HG03103 (cell line): ENCODE measurements at regions not wholly inside any gene's neighbourhood (a gene's known extent, or its start where the extent isn't known, plus 50 kb on each side); places are given as distances from the start of the nearest gene placed in this dataset.
"Not testable (repeated sequence)": the region's sequence is repeated elsewhere in the genome, so short reads cannot be mapped to it uniquely, and the experiment has no call there.

ENCODE experiments used
- ATAC-seq: cut with Tn5 transposase; IDR thresholded peaks from one replicate; pipeline ENCODE4 v1.9.1; 2021; ENCODE audit warnings: low read depth; ENCODE audit not compliant: unreplicated experiment

DNA sequence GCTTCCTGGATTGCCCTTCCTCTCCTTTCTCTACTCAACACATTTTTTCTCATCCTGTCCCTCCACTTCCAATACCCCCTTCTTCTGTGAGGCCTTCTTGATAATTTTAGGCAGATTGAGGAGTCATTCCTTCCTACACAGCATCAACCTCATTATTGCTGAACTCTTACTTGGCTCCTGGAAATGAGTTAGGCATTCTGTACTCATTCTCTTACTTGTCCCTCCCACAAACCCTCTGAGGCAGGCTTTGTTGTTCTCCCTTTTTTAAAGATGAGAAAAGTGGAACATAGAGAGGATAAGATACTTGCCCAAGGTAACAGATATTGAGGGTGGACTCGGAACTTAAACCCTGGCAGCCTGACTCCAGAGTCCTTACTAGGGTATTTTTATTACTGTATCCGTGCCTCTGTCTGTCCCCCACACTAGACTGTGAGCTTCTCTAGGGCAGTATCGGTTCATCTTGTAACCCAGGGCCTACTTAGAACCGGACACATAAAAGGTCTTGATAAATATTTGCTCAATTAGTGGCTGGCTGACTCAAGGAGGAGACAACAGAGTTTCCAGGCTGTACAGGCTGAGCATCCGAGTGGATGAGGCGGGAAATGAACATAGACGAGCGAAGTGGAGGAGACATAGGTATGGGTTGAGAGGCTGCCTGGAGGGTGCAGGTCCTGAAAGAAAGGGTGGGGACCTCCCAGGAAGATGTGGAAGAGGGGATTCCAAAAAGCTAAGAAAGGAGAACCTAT, 148.7 kb upstream of the ATP2B2 start:
- ATAC-seq: no peak

DNA sequence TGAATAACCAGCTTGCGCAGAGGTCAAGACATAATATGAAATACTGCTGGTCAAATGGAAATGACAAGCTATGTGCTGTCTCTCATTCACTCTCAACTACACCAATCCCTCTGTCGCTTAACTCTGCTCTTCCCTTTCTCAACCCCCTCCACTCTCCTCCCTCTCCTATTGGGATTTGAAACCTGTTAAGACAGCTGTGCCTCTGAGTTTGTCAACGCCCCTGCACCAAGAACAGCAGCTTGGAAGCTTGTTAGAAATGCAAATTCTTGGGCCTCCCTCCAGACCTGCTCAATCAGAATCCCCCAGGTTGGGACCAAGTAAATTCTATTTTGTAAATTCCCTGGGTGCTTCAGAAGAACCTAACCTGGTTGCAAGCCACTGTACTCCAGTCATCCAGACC, 149.7 kb upstream of the ATP2B2 start:
- ATAC-seq: no peak

DNA sequence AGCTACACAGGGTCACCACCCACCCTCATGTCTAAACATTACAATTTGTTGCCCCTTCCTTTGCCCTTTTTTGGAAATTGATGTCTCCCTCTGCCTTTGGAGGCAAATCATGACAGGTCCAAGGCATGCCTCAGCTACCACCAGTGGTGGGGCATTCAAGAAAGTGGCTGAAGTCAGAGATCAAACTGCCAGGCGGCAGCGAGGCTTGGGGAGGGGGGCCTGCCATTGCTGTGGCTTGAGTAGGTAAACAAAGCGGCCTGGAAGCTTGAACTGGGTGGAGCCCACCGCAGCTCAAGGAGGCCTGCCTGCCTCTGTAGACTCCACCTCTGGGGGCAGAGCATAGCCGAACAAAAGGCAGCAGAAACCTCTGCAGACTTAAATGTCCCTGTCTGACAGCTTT, 152.0 kb upstream of the ATP2B2 start:
- ATAC-seq: not testable (repeated sequence)

DNA sequence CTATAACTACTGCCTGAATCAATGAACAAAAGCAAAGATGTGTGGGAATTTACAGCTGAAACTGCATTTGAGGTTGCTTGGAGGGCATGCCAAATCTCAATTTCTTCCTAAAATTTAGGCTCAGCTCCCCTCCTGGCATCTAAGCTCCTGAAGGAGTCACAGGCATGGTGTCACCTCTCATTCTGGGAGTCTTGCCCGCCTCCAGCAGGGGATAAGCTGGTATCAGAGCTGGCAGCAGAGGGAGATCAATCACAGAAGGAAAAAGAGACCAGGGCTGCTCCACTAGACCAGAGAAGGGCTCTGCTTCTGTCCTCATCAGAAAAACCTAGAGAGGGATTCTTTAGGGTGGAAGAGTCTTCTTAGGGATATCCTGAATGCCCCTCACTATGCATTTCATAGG, 150.4 kb upstream of the SLC6A11 start:
- ATAC-seq: no peak

DNA sequence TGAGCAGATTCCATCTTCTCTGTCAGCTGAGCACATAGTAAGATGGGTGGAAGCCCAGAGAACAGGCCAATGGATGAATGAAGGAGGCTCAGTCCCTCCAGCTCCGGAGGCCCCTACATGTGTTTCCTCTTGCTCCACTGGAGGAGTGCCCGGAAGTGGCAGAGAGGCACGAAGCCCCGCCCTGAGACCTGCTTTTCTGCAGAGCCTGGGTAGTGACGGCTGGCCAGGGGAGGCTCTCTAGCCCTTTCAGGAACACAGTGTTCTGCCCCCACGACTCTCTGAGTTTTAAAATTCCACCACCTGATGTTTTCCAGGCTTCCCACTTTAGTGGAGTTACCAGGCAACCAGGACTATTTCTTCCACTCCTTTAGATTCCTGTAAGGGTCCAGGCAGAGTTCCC, 149.4 kb upstream of the SLC6A11 start:
- ATAC-seq: no peak

- ATAC-seq: no peak
Measured at GRCh38 chr3:10667269-10667668, 148.8 kb upstream of the SLC6A11 start.

- ATAC-seq: no peak
Measured at GRCh38 chr3:10667901-10668476, 148.0 kb upstream of the SLC6A11 start.

DNA sequence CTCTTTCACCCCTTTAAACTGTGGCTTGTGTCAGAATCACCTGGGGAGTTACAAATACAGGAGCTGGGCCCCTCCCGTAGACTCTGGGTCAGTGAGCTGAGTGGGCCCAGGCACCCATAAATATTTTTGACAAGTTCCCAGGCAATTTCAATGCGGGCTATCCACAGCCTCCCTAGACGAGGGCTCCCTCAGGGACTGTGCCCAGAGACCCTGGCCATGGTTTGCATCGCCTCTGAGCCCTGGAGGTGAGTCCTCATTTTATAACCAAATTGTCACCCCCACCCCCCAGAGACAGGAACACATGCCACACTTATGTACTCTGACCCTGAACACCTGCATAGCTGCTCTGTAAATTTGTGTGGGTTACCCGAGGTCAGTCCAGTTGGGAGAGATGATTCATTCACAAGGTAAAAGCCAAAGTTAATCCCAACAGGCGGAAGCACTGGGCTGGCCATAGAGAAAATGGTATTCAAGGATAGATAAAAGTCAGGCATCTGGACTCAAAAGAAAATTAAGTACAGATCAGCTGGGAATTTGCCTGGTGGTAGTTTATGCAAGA, 146.5 kb upstream of the SLC6A11 start:
- ATAC-seq: no peak

DNA sequence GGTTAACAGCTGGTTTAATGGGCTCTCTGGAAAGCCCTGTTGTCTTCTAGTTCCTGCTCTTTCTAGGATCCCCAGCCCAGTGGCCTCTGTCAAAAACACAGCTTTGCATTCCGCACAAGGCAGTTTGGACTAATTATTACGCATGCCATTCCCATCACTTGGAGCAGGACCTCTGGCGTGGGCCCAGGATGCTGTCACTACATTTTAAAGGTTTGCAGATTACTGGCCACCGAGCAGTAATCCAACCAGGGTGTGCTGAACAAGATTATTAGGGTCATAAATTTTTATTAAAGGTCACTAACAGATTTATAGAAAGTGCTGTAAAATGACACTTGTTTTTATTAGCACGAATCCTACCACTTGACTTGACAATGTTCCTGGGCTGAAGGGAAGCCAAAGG, 143.6 kb upstream of the SLC6A11 start:
- ATAC-seq: no peak

GRCh38 chr3:10674578-10674977, 141.4 kb upstream of the SLC6A11 start:
- ATAC-seq: no peak

- ATAC-seq: no peak
Measured at GRCh38 chr3:10676905-10677304, 139.1 kb upstream of the SLC6A11 start.

DNA sequence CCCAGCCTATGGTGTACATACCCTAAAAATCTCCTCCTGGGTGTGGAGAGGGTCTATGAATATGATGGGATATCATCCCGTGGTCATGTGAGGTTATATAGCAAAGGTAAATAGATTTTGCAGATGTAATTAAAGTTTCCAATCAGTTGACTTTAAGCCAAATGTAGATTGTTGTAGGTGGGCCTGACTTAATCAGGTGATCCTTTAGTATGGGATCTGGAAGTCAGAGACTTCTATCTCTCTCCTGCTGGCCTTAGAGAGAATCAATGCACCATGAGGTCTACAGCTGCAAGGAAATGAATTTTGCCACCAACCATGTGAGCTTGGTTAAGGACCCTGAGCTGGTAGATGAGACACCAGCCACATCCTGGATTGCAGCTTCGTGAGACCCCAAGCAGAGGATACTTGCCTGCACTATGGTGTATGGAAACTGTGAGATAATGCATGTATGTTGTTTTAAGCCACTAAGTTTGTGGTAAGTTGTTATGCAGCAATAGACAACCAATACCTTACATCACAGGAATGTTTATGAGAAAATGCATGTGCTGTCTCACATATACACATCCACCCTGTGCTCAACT, 137.1 kb upstream of the SLC6A11 start:
- ATAC-seq: no peak

DNA sequence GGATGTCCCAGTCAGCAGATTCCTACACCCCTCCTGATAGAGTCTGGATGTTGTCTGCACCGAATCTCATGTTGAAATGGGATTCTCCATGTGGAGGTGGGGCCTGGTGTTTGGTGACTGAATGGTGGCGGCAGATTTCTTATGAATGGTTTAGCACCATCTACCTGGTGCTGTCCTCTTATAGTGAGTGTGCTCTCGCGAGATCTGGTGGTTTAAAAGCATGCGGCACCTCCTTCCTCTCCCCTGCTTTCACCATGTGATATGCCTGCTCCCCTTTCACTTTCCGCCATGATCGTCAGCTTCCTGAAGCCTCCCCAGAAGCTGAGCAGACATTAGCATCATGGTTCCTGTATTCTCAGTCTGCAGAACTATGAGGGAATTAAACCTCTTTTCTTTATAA, 135.2 kb upstream of the SLC6A11 start:
- ATAC-seq: no peak

- ATAC-seq: no peak
Measured at GRCh38 chr3:10682692-10683091, 133.3 kb upstream of the SLC6A11 start.

- no peak for ATAC-seq
Measured at GRCh38 chr3:10683106-10683505, 132.9 kb upstream of the SLC6A11 start.

DNA sequence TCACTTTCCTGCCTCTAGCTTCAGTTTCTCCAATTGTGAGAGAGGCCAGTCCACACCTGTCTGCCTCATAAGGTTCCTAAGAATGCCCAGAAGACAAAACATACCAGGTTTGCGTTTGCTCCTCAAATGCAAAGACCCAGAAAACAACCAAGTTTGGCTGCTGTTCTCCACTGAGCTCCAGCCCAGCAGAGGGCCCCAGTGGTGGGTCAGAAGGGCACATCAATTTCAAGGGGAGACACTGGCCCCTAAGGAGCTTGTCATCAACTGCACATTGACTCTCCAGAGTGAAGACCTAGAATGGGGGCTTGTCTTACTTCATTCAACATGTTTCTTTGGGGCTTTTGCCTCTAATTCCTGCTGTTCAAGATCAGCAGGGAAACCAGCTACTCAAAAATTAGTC, 127.9 kb upstream of the SLC6A11 start:
- ATAC-seq: no peak

GRCh38 chr3:10688548-10689172, 127.4 kb upstream of the SLC6A11 start:
- ATAC-seq: no peak

GRCh38 chr3:10692039-10692622, 123.9 kb upstream of the SLC6A11 start:
- no peak for ATAC-seq

DNA sequence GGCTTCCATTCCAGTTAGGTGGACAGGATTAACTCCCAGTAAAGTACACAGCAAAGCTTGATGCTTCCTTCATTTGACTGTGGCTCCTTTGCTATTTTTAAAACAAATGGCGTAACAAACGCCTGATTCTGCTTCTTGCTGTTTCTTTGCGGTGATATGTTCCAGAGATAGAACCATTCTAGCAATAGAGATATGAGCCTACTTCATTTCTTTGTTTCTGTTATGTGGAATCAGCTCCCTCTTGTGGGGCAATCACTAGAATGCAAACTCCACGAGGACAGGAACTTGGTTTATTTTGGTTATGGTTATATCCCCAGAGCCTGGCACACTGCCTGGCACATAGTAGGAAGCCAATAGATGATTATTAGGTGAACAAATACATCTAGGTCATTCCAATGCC, 122.6 kb upstream of the SLC6A11 start:
- ATAC-seq: no peak

DNA sequence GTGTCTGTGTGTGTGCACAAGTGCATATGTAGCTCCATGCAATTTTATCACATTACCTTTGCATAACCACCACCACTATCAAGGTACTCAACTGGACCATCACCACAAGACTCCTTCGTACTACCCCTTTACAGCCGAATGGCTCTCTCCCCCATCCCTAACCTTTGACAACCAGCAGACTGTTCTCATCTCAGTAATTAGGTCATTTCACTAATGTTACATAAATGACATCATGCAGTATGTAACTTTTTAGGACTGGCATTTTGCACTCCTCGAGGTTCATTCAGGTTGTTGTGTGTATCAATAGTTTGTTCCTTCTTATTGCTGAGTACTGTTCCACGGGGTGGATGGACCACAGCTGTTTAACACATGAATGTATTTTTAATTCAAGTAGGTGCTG, 121.8 kb upstream of the SLC6A11 start:
- ATAC-seq: no peak

- not testable (repeated sequence) for ATAC-seq
Measured at GRCh38 chr3:10695186-10695585, 120.8 kb upstream of the SLC6A11 start.
